ENCODE measurements at regions not wholly inside any gene's neighbourhood (a gene's known extent, or its start where the extent isn't known, plus 50 kb on each side); places are given as distances from the start of the nearest gene placed in this dataset.

DNA sequence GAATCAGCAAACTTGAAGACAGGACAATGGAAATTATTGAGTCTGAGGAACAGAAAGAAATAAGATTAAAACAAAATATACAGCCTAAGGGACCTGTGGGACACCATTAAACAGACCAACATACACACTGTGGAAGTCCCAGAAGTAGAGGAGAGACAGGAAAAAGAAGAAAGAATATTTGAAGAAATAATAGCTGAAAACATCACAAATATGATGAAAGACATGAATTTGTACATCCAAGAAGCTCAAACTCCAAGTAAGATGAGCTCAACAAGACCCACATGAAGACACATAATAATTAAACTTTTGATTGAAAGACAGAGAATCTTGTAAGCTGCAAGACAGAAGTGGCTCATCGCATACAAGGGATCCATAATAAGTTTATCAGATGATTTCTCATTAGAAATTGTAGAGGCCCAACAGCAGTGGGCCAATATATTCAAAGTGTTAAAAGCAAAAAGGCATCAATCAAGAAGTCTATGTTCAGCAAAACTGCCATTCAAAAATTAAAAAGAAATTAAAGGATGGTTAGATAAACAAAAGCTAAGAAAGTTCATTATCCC, 311.3 kb upstream of the ADGRL2 start:
- Histone ChIP-seq H3K27me3 (replicated peaks; ENCODE audit: control insufficient read depth, insufficient read depth, low read length) (no peaks in the 10 kb centered on the region), H3K36me3 (ENCODE audit: control insufficient read depth, insufficient read depth, low read length) (no peaks in the 10 kb centered on the region), H3K4me3 (replicated peaks; ENCODE audit: low read depth, low read length) (no peak overlapping the region)
- no peak for DNase-seq (ENCODE audit: extremely low read depth, insufficient read length)
- TF ChIP-seq, protein P1, sequence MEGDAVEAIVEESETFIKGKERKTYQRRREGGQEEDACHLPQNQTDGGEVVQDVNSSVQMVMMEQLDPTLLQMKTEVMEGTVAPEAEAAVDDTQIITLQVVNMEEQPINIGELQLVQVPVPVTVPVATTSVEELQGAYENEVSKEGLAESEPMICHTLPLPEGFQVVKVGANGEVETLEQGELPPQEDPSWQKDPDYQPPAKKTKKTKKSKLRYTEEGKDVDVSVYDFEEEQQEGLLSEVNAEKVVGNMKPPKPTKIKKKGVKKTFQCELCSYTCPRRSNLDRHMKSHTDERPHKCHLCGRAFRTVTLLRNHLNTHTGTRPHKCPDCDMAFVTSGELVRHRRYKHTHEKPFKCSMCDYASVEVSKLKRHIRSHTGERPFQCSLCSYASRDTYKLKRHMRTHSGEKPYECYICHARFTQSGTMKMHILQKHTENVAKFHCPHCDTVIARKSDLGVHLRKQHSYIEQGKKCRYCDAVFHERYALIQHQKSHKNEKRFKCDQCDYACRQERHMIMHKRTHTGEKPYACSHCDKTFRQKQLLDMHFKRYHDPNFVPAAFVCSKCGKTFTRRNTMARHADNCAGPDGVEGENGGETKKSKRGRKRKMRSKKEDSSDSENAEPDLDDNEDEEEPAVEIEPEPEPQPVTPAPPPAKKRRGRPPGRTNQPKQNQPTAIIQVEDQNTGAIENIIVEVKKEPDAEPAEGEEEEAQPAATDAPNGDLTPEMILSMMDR (IDR thresholded peaks at IDR 0.05; ENCODE audit: insufficient read depth, low read length, poor library complexity, severe bottlenecking) = no peak

DNA sequence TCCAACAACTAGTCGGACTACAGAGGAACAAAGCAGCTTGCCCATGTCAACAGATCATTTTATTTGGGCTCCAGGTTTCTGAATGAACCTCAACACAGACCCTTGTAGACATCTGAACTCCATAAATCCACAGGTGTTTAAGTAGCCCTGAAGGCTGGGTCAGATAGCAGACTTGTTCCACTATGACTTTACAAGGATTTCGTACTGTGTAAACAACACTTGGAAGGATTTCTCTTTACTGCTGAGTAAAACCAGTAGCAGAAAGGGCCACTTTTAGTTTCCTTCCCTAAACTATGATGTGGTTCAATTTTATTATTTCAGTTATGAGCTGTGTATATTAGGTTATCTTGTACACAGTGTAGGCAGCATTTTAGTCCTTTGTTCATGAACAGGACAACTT, 316.4 kb upstream of the ADGRL2 start:
- Histone ChIP-seq H3K36me3 (ENCODE audit: control insufficient read depth, insufficient read depth, low read length) (no peaks in the 10 kb centered on the region), H3K4me3 (replicated peaks; ENCODE audit: low read depth, low read length) (no peak overlapping the region), H3K27me3 (replicated peaks; ENCODE audit: control insufficient read depth, insufficient read depth, low read length) (no peaks in the 10 kb centered on the region)
- no peak for DNase-seq (ENCODE audit: extremely low read depth, insufficient read length)
- TF ChIP-seq, protein P1 (IDR thresholded peaks at IDR 0.05; ENCODE audit: insufficient read depth, low read length, poor library complexity, severe bottlenecking) = no peak

GRCh38 chr1:81478219-81478618, 322.5 kb upstream of the ADGRL2 start:
- Histone ChIP-seq H3K36me3 (ENCODE audit: control insufficient read depth, insufficient read depth, low read length) (no peaks in the 10 kb centered on the region), H3K27me3 (replicated peaks; ENCODE audit: control insufficient read depth, insufficient read depth, low read length) (no peaks in the 10 kb centered on the region), H3K4me3 (replicated peaks; ENCODE audit: low read depth, low read length) (no peak overlapping the region)
- DNase-seq (ENCODE audit: extremely low read depth, insufficient read length) = no peak
- TF ChIP-seq, protein P1 (IDR thresholded peaks at IDR 0.05; ENCODE audit: insufficient read depth, low read length, poor library complexity, severe bottlenecking) = no peak

- no peaks in the 10 kb centered on the region for H3K36me3 ChIP-seq (ENCODE audit: control insufficient read depth, insufficient read depth, low read length)
- no peak for DNase-seq (ENCODE audit: extremely low read depth, insufficient read length)
- no peak overlapping the region for H3K4me3 ChIP-seq (replicated peaks; ENCODE audit: low read depth, low read length)
- TF ChIP-seq, protein P1 (IDR thresholded peaks at IDR 0.05; ENCODE audit: insufficient read depth, low read length, poor library complexity, severe bottlenecking) = no peak
- H3K27me3 ChIP-seq (replicated peaks; ENCODE audit: control insufficient read depth, insufficient read depth, low read length) = no peaks in the 10 kb centered on the region
These were observed 323.0 kb upstream of the ADGRL2 start for GRCh38 chr1:81477710-81478109.

DNA sequence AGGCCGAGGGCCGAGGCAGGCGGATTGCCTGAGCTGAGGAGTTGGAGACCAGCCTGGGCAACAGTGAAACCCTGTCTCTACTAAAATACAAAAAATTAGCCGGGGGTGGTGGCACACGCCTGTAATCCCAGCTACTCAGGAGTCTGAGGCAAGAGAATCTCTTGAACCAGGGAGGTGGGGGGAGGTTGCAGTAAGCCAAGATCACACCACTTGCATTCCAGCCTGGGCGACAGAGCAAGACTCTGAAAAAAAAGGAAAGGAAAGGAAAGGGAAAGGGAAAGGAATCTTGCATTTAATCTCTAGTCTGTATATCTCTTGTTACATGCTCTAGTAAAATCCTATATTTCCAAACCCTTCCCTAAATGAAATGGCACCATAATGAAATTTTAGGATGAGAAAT, 328.3 kb upstream of the ADGRL2 start:
- TF ChIP-seq, protein P1 (IDR thresholded peaks at IDR 0.05; ENCODE audit: insufficient read depth, low read length, poor library complexity, severe bottlenecking) = no peak
- no peak for DNase-seq (ENCODE audit: extremely low read depth, insufficient read length)

GRCh38 chr1:81471255-81471654, 329.5 kb upstream of the ADGRL2 start:
- Histone ChIP-seq H3K4me3 (replicated peaks; ENCODE audit: low read depth, low read length) (no peak overlapping the region), H3K27me3 (replicated peaks; ENCODE audit: control insufficient read depth, insufficient read depth, low read length) (no peaks in the 10 kb centered on the region), H3K36me3 (ENCODE audit: control insufficient read depth, insufficient read depth, low read length) (no peaks in the 10 kb centered on the region)
- TF ChIP-seq, protein P1 (IDR thresholded peaks at IDR 0.05; ENCODE audit: insufficient read depth, low read length, poor library complexity, severe bottlenecking) = no peak
- no peak for DNase-seq (ENCODE audit: extremely low read depth, insufficient read length)

More for the DNA sequence above, 328.3 kb upstream of the ADGRL2 start:
- no peak overlapping the region for H3K4me3 ChIP-seq (replicated peaks; ENCODE audit: low read depth, low read length)
- no peaks in the 10 kb centered on the region for H3K36me3 ChIP-seq (ENCODE audit: control insufficient read depth, insufficient read depth, low read length)
- H3K27me3 ChIP-seq (replicated peaks; ENCODE audit: control insufficient read depth, insufficient read depth, low read length) = no peaks in the 10 kb centered on the region

All from GM06990 (cell line).